ENCODE measurements at regions not wholly inside any gene's neighbourhood (a gene's known extent, or its start where the extent isn't known, plus 50 kb on each side); places are given as distances from the start of the nearest gene placed in this dataset.

DNA sequence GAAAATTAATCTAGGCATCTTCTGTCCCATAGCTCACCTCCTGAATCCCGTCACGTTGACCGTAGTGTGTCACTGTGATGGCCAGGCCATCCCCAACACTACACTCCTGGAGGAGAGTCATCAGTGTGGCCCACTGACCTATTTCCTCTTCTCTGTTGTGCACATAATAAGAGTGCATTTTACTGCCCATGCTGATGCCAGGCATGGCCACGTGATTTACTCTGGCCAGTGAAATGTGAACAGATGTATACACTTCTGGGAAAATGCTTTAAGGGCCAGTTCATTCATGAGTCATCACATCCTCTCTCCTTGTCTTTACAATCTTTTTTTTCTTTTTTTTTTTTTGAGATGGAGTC, 101.9 kb upstream of the PIP4K2A start:
- intact Hi-C loops (cut with micrococcal nuclease), result no loop called here
- DNase-seq (peak; percentile 18), ATAC-seq (peak; percentile 63)
- Mint-ChIP-seq H3K27me3 (no peaks in the 10 kb centered on the region), H3K27ac (peak overlapping the region; percentile 59), H3K4me1 (ENCODE audit: low read depth) (peaks cover 13% of the 10 kb centered on the region), H3K36me3 (ENCODE audit: low read depth) (no peaks in the 10 kb centered on the region), H3K4me3 (no peak overlapping the region), H3K9me3 (no peaks in the 10 kb centered on the region)
- POLR2A ChIA-PET, result no interaction called here
- TF ChIP-seq, protein P1, sequence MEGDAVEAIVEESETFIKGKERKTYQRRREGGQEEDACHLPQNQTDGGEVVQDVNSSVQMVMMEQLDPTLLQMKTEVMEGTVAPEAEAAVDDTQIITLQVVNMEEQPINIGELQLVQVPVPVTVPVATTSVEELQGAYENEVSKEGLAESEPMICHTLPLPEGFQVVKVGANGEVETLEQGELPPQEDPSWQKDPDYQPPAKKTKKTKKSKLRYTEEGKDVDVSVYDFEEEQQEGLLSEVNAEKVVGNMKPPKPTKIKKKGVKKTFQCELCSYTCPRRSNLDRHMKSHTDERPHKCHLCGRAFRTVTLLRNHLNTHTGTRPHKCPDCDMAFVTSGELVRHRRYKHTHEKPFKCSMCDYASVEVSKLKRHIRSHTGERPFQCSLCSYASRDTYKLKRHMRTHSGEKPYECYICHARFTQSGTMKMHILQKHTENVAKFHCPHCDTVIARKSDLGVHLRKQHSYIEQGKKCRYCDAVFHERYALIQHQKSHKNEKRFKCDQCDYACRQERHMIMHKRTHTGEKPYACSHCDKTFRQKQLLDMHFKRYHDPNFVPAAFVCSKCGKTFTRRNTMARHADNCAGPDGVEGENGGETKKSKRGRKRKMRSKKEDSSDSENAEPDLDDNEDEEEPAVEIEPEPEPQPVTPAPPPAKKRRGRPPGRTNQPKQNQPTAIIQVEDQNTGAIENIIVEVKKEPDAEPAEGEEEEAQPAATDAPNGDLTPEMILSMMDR (IDR thresholded peaks at IDR 0.05), result no peak
- CTCF ChIA-PET, result no interaction called here

DNA sequence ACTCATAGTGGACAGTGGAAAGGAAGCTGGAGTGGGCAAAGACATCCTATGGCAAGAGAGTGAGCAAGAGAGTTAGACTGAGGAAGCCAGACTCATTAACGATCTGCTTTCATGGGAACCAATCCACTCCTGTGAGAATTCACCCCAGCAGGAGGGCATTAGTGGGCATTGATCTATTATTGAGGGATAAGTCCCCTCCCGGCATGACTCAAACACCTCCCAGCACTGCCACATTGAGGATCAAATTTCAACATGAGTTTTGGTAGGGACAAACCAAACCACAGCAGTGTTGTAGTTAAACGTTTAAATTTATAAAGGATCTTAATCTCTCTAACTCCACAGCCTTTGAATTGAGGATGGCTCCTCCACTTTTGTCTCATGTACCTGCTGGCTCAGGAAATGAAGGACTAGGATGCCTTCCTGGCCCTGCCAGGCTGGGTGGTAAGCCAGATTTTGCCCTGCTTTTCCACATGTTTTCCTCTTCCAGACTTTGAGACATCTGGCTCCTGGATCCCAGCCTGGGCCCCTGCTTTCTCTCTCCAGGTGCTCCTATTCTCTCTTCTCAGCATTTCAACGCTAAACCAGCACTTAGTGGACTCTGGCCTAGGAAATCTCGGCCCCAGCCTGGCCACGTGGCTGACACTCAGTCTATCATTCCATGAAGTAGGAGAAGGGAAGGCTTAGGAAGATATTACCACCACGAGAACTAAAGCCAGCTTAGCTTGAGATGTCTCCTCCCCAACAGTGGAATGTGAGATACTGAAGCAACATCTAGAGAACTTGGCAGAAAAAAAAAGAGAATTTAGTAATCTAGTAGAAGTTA, 96.5 kb upstream of the PIP4K2A start:
- Mint-ChIP-seq H3K27me3 (no peaks in the 10 kb centered on the region), H3K4me3 (no peak overlapping the region), H3K9me3 (no peaks in the 10 kb centered on the region), H3K4me1 (ENCODE audit: low read depth) (no peaks in the 10 kb centered on the region), H3K36me3 (ENCODE audit: low read depth) (no peaks in the 10 kb centered on the region), H3K27ac (no peak overlapping the region)
- ChIA-PET CTCF (no interaction called here), POLR2A (no interaction called here)
- ATAC-seq (no peak), DNase-seq (no peak)
- TF ChIP-seq, protein P1 (IDR thresholded peaks at IDR 0.05), result no peak
- intact Hi-C loops (cut with micrococcal nuclease), result no loop called here

DNA sequence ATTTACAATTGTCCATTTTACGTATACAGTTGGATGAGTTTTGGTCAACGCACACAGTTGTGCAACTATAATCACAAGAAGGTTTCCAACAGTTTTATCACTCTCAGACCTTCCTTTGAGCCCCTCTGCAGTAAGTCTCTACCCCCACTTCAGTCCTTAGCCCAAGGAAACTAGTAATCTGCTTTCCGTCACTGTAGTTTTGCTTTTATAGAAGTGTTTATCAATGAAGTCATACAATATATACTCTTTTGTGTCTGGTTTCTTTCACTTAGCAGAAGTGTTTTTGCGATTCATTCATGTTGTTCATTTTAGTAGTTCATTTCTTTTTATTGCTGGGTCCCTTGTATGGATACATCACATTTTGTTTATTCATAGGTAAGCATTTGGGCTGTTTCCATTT, 92.9 kb upstream of the PIP4K2A start:
- Mint-ChIP-seq H3K9me3 (no peaks in the 10 kb centered on the region), H3K27ac (no peak overlapping the region), H3K4me3 (no peak overlapping the region), H3K27me3 (no peaks in the 10 kb centered on the region), H3K36me3 (ENCODE audit: low read depth) (no peaks in the 10 kb centered on the region), H3K4me1 (ENCODE audit: low read depth) (no peaks in the 10 kb centered on the region)
- TF ChIP-seq, protein P1 (IDR thresholded peaks at IDR 0.05), result no peak
- ATAC-seq (no peak), DNase-seq (no peak)
- intact Hi-C loops (cut with micrococcal nuclease), result no loop called here
- ChIA-PET CTCF (interaction anchor here (0.8 kb wide), 1 partner anchor 16 kb away, joined by 3 read pairs; no protein-coding TSS in a partner anchor), POLR2A (no interaction called here)

DNA sequence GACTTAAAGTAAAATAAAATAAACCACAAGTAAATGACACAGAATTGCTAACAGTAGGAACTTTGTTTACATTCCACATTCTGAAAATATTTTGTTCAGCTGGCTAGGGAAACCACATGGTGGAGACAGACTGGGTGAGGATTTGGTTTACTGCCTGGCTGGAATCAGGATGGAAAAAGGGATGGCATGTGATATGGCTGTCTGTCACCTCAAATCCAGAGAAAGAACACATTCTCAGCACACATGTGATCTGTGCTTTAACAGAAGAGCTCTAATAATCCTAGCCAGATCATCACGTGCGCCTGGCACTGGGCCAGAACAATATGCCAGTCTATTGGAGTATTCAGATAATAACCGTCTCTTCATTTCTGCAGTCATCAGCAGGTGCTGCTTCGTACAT, 90.9 kb upstream of the PIP4K2A start:
- intact Hi-C loops (cut with micrococcal nuclease), result no loop called here
- TF ChIP-seq, protein P1 (IDR thresholded peaks at IDR 0.05), result no peak
- Mint-ChIP-seq H3K36me3 (ENCODE audit: low read depth) (no peaks in the 10 kb centered on the region), H3K4me3 (no peak overlapping the region), H3K4me1 (ENCODE audit: low read depth) (no peaks in the 10 kb centered on the region), H3K9me3 (no peaks in the 10 kb centered on the region), H3K27me3 (no peaks in the 10 kb centered on the region), H3K27ac (no peak overlapping the region)
- POLR2A ChIA-PET, result no interaction called here
- DNase-seq, result no peak
- CTCF ChIA-PET, result no interaction called here
- no peak for ATAC-seq

DNA sequence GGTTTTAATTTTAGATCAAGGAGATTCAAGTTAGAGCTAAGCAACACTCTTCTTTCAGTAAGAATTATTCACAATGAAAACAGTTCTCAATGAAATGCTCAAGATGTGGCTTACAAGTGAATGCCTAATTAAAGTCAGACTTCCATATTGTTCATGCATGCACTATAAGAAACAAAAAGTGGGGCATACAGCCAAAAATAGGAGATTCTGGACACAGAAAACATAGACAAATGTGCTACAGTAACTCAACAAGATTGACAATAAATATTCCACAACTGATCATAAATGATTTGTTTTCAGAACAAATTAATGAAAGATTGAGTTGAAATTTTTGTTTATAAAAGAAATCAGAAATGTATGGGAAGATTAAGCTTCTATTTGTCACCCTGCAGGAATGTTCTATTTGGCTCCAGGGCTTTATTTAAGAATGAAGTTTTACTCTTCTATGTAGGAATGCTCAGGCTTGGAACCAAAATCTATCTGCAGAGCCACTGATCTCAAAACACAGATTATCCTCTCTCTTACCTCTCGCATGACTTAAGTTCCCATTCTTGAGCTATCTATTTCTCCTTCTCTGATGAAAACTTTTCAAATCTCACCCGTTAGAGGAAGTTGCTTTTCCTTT, 89.0 kb upstream of the PIP4K2A start:
- ATAC-seq (no peak), DNase-seq (no peak)
- Mint-ChIP-seq H3K4me3 (no peak overlapping the region), H3K27ac (no peak overlapping the region), H3K4me1 (ENCODE audit: low read depth) (no peaks in the 10 kb centered on the region), H3K27me3 (no peaks in the 10 kb centered on the region), H3K9me3 (no peaks in the 10 kb centered on the region), H3K36me3 (ENCODE audit: low read depth) (no peaks in the 10 kb centered on the region)
- intact Hi-C loops (cut with micrococcal nuclease), result no loop called here
- TF ChIP-seq, protein P1 (IDR thresholded peaks at IDR 0.05), result no peak
- ChIA-PET CTCF (interaction anchor here (0.8 kb wide), 1 partner anchor 187 kb away, joined by 4 read pairs; no protein-coding TSS in a partner anchor), POLR2A (no interaction called here)
